ENCODE measurements at regions not wholly inside any gene's neighbourhood (a gene's known extent, or its start where the extent isn't known, plus 50 kb on each side); places are given as distances from the start of the nearest gene placed in this dataset.

- no peak for DNase-seq (ENCODE audit: low read depth in 2 of 2)
These were observed 168.1 kb upstream of the DMRT1 start for GRCh38 chr9:673264-673965.

DNA sequence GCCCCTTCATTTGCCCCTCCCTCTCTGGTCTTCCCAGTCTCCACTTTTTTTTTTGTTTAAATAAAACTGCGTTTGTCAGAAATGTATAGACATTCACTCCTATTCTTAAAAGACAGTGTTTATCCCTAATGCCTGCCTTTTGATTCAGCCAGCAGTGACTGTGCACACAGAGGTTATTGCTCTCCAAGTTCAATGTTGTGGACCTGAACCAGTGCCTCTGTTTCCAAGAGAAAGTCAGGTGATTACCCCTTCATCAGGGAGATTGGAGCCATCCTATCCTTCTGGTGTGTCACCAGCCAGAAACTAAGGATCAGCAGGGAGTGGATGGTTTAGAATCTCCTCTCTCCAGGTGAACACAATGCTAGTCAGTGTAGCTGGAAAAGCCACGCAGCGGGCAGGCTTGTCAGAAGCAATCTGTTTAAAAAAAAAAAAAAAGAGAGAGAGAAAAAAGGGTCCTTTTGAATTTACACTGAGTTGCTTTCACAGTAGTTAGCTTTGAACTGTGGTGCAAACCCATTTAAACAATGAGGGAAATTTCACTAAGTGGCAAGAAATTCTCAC is 167.5 kb upstream of the DMRT1 start:
- DNase-seq (ENCODE audit: low read depth in 2 of 2): no peak

- no peak for DNase-seq (ENCODE audit: low read depth in 2 of 2)
These were observed 165.7 kb upstream of the DMRT1 start for GRCh38 chr9:675697-676370.

- DNase-seq (ENCODE audit: low read depth in 2 of 2): no peak
These were observed 164.6 kb upstream of the DMRT1 start for GRCh38 chr9:676780-677438.

GRCh38 chr9:677461-678097 is 163.9 kb upstream of the DMRT1 start:
- DNase-seq (ENCODE audit: low read depth in 2 of 2): no peak

DNA sequence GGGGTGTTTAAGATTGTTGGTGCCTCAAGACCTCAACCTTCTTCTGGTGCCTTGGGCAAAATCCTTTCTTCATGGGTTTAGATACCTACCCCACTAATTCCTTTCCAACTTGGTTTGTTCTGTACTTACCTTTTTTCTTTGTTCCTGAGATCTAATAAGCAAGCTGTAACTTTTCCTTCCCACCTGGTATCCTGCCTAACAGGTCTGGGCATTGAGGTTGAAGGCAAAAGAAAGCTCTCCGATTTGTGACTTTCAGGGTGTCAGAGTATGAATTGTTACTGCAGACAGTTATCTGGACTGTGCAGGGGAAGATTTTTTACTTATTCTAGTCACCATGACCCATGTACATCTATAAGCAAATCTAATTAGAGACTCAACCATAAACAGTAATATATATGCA is 162.6 kb upstream of the DMRT1 start:
- DNase-seq (ENCODE audit: low read depth in 2 of 2): no peak

- no peak for DNase-seq (ENCODE audit: low read depth in 2 of 2)
These were observed 162.0 kb upstream of the DMRT1 start for GRCh38 chr9:679462-679861.

- DNase-seq (ENCODE audit: low read depth in 2 of 2): no peak
These were observed 161.4 kb upstream of the DMRT1 start for GRCh38 chr9:680106-680505.

- no peak for DNase-seq (ENCODE audit: low read depth in 2 of 2)
These were observed 158.6 kb upstream of the DMRT1 start for GRCh38 chr9:682633-683508.

- no peak for DNase-seq (ENCODE audit: low read depth in 2 of 2)
These were observed 157.9 kb upstream of the DMRT1 start for GRCh38 chr9:683509-684021.

DNA sequence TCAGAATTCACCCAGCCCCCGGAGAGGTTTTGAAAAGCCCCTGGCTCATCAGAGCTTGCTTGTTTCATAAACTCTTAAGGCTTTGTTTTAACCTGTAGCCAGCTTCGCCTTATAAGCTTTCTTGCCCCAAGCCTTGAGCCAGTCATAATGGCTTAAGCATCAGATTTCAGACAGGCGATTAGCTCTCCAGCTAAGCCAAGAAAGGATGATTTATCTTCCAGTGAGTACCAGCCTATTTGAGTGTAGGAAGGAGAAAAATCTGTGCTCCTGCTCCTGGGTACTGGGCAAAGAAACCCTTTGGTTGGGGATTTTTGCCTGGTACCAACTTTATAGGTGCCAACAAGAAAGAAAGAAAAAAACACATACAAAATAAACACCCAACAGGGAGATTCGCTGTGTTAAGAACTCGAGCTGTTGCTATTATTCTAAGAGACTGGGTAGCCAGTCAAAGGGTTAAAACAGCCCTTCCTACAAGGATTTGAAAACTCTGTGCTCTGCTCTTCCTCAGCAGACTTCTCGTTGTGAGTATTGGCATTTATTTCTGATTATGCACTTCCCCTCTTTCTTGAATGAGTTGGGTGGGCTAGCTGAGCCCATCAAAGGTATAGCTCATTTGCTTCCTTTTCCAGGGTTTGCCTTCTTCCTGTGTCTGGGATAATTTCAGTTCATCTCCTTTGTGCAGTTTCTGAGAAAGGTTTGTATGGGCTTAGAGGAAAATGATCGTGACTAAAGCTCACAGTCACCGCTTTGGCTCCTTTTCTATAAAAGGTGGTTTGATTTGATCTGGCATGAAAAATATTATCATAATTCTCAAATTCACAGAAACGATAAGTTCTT is 157.2 kb upstream of the DMRT1 start:
- DNase-seq (ENCODE audit: low read depth in 2 of 2): no peak

- DNase-seq (ENCODE audit: low read depth in 2 of 2): no peak
These were observed 156.6 kb upstream of the DMRT1 start for GRCh38 chr9:684941-685340.

GRCh38 chr9:686321-686813 is 155.1 kb upstream of the DMRT1 start:
- DNase-seq (ENCODE audit: low read depth in 2 of 2): no peak

DNA sequence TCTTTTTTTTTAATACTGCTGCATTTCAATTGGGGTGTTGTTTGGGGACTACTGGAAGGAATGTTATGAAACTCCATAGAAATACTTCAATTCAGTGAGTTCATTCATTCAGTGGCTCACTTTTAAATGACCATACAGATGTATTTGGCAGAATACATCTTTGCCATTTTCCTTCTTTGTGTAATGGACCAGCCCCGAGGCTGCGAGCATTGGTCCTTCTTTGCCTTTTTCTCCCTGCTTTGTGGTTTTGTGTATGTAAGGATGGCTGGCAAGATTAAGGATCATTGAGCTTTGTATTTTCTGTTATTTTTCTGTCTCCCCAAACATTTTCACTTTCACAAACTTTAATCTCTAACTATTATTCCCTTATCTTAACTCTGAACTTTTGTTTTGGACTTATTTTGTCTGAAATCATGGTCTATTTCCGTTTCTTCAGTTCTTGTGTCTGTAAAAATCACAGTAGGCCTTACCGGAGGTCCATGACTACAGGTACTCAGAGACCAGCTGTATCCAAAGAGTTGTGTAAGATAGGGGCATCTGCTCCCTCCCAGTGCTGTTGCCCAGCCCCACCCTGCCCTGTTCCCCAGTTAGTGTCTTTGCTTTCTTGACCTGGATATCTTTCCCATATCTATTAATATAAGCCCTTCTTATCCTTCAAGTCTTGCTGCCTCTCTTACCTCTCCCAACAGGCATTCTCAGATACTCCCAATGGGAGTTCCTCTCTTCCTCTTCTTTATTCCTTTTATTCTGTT is 154.3 kb upstream of the DMRT1 start:
- DNase-seq (ENCODE audit: low read depth in 2 of 2): no peak

DNA sequence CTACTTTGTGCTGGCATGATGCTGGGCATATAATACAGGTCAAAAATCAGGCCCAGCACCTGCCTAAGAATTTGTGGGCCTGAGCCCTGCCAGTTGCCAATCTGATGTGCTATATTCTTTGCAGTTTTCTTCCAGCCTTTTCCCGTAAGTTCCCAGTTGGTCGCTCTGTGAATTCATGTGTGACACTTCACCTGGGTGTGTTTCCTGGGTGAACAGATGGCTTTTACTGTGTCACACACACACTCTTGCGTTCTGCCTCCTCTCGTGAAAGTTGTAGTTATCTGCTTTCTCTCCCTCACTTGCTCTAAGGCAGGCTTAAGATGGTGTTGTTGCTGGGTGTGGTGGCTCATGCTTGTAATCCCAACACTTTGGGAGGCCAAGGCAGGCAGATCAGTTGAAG is 153.5 kb upstream of the DMRT1 start:
- no peak for DNase-seq (ENCODE audit: low read depth in 2 of 2)

DNA sequence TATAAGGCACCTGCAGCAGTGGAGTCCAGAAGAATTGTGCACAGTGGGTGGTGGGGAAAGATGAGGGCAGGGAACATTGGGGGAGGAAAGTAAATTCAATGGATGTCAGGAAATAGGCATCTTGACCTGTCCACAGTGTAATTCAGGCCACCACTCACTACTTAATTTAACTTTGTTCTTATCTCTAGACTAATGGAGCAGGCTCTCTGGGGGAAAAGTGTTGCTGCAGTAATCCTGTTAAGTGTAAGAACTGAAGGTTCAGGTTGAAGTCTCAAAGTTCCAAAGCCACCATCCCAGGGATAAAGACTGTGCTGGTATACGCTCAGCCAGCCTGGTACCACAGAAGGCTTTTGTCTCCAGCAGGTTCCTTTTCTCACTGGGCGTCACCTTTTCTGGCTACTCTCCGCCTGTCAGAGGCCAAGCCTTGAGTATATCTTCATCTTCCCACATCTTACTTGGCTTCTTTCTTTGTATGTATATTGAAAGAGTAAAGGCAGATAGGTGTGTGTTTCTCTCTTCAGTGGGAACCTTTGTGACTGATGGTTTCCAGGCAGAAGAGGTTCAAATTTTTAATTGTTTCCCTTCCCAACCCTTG is 150.9 kb upstream of the DMRT1 start:
- DNase-seq (ENCODE audit: low read depth in 2 of 2): no peak

DNA sequence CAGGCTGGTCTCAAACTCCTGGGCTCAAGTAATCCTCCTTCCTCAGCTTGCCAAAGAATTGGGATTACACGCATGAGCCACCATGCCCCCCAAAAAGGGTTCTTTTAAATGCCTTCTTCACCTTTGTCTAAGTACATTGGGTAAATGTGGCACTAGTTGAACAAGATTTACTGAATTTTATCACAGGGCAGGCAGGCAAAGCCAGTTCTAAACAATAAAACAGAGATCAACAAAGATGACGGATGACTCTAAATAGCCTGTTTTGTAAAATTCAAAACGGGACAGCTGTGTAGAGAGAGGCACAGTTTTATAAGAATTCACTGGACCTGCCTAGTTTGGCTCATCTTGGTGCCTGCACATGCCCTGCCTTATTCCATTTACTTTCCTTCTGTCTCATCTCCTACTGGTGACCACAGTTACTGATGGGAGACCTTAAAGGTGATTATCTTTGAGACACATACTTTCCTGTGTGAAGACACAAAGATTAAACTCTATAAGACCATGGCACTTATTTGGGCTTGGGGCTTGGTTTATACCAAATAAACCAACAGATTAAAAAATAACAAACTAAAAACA is 149.6 kb upstream of the DMRT1 start:
- no peak for DNase-seq (ENCODE audit: low read depth in 2 of 2)

GRCh38 chr9:692636-693129 is 148.8 kb upstream of the DMRT1 start:
- no peak for DNase-seq (ENCODE audit: low read depth in 2 of 2)
